GM12874 (cell line): ENCODE measurements at regions not wholly inside any gene's neighbourhood (a gene's known extent, or its start where the extent isn't known, plus 50 kb on each side); places are given as distances from the start of the nearest gene placed in this dataset.
A peak's percentile ranks its signal among the peaks of the same experiment; 100 is the strongest.

Experiments used
- CTCF ChIP-seq: IDR thresholded peaks from 2 replicates; pipeline ENCODE4 v1.5.1; 2011; ENCODE audit warnings: low read depth, mild to moderate bottlenecking, control low read depth, low read length, moderate library complexity; ENCODE audit not compliant: insufficient read depth

- TF ChIP-seq CTCF: no peak
Observed at GRCh38 chrX:121259170-121259569, 211.8 kb downstream of the GLUD2 start.

GRCh38 chrX:121260596-121261240 lies 213.3 kb downstream of the GLUD2 start:
- no peak for TF ChIP-seq CTCF

DNA sequence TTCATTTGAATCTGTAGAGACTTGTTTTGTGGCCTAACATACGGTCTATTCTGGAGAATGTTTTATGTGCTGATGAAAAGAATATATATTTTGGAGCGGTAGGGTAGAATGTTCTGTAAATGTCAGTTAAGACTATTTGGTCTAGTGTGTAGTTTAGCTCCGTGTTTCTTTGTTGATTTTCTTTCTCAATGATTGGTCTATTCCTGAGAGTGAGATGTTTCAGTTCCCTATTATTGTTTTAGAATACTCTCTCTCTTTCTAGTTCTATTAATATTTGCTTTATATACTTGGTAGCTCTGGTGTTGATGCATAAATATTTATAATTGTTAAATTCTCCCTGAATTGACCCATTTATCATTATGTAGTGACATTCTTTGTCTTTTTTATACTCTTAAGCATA lies 236.5 kb downstream of the GLUD2 start:
- no peak for TF ChIP-seq CTCF

DNA sequence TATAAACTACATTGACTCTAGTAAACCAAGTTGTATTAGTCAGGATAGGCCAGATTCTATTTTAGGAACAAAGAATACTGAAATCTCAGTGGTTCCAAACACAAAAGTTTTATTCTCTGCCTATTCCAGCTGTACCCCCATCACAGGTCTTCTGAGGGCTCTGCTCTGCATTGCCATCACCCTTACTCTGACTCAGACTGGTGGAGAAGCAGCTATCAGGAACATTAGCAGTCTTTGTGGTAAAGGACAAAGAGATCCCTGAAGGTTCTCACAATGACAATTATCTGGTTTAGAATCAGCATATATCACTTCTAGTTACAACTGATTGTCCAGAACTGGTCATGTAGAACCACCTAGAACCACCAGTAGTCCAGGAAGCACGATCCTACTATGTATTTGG lies 251.1 kb downstream of the GLUD2 start:
- TF ChIP-seq CTCF: no peak

GRCh38 chrX:121301356-121301755 lies 253.9 kb downstream of the GLUD2 start:
- TF ChIP-seq CTCF: no peak

GRCh38 chrX:121301822-121302221 lies 254.4 kb downstream of the GLUD2 start:
- TF ChIP-seq CTCF: no peak

GRCh38 chrX:121307449-121307848 lies 260.0 kb downstream of the GLUD2 start:
- TF ChIP-seq CTCF: no peak

DNA sequence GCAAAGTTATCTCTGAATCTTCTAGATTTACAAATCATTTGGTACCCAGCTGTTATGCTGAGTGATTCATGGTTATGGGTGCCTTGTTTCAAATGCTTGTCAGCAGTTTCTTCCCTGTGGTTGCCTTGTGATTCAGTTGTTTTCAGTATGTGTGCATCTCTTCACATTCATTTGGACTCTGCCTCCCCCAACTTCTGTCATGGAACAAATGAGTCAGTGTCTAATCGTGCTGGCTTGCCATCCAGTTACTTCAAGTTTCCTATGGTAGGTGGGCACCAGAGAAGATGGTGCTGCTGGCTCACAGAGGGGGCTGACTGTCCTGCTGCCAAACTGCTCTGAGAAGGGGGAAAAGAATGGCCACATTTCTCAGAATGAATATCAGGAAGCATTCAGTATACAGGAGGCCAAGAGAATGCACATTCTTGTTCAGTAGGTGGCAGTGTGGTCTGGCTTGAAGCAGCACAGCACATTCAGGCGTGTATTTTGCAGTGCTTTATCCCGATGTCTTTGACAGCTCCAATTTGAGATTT lies 260.9 kb downstream of the GLUD2 start:
- peak; percentile 41; the same call in 1 of the 2 replicates for TF ChIP-seq CTCF
